ENCODE measurements at regions not wholly inside any gene's neighbourhood (a gene's known extent, or its start where the extent isn't known, plus 50 kb on each side); places are given as distances from the start of the nearest gene placed in this dataset.

DNA sequence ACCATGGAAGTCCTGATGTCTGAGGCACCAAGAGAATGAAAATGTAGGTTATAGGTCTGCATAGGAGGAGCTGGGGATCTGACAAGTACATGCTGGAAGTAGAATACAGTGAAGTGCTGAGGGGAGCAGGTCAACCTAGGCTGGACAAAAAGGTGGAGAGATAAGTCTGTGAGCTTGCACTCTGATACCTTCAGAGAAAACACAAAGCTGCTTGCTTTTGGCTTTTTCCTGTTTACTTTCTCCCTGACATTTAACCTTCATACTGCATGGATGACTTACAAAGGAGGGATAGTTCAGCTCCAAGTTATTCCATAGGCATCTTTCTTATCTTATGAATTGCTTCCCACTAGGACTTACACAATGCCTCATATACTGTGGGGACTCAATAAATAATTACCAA lies 256.7 kb upstream of the NREP start:
- TF ChIP-seq, protein P1, sequence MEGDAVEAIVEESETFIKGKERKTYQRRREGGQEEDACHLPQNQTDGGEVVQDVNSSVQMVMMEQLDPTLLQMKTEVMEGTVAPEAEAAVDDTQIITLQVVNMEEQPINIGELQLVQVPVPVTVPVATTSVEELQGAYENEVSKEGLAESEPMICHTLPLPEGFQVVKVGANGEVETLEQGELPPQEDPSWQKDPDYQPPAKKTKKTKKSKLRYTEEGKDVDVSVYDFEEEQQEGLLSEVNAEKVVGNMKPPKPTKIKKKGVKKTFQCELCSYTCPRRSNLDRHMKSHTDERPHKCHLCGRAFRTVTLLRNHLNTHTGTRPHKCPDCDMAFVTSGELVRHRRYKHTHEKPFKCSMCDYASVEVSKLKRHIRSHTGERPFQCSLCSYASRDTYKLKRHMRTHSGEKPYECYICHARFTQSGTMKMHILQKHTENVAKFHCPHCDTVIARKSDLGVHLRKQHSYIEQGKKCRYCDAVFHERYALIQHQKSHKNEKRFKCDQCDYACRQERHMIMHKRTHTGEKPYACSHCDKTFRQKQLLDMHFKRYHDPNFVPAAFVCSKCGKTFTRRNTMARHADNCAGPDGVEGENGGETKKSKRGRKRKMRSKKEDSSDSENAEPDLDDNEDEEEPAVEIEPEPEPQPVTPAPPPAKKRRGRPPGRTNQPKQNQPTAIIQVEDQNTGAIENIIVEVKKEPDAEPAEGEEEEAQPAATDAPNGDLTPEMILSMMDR (IDR thresholded peaks at IDR 0.05 in 4 of 5, conservative IDR thresholded peaks at IDR 0.05 in 1 of 5) = no peak
- no peak for TF ChIP-seq POLR2A (IDR thresholded peaks at IDR 0.05)
